GM12878 (cell line): ENCODE measurements at regions not wholly inside any gene's neighbourhood (a gene's known extent, or its start where the extent isn't known, plus 50 kb on each side); places are given as distances from the start of the nearest gene placed in this dataset.

ENCODE experiments used
- ATAC-seq: fragments of 200-7000 bp; cut with Tn5 transposase; 3 replicates; pipeline ENCODE4 v1.9.1; 2020; ENCODE audit warnings: mild to moderate bottlenecking, moderate library complexity
- BruUV-seq: library from RNA; stranded (reverse); fragments of 400-500 nt; replicated peaks from 2 replicates; lab custom pipeline; 2021; lab: Mats Ljungman, UMichigan
- CTCF ChIA-PET: fragments of 300-600 bp; sonication (Branson Sonifier 250); formaldehyde crosslinking; extraction: SDS; loops from one replicate; lab custom pipeline; 2021; ENCODE audit warnings: inconsistent platforms; lab: Yijun Ruan, JAX
- POLR2A ChIA-PET: fragments of 350-600 bp; formaldehyde crosslinking; extraction: SDS; loops from one replicate; lab custom pipeline; 2021; ENCODE audit warnings: inconsistent platforms; lab: Charles Lee
- RAD21 ChIA-PET: fragments of 300-600 bp; sonication (Branson Sonifier 250); formaldehyde crosslinking; loops from one replicate; lab custom pipeline; 2023; ENCODE audit warnings: antibody characterized with exemption; ENCODE audit not compliant: unreplicated experiment; lab: Charles Lee
- SMC1A ChIA-PET: fragments of 300-600 bp; sonication (Branson Sonifier 250); formaldehyde crosslinking; loops from one replicate; lab custom pipeline; 2023; ENCODE audit not compliant: unreplicated experiment, uncharacterized antibody; lab: Charles Lee
- DNase-seq: peaks from one replicate; pipeline ENCODE4 v3.0.0-alpha.2; 2011; ENCODE audit warnings: low read depth, low spot score
- FAIRE-seq: peaks from 3 replicates; lab custom pipeline; 2011; peaks lifted over from hg19 to GRCh38; lab: Jason Lieb, UNC
- H2AFZ ChIP-seq: 2 replicates; pipeline ENCODE4 v1.6.0; 2011; ENCODE audit warnings: low read depth, low read length, control low read depth; ENCODE audit not compliant: control insufficient read depth
- H3K27ac ChIP-seq: 2 replicates; pipeline ENCODE4 v1.5.1; 2011; ENCODE audit warnings: control low read depth; ENCODE audit not compliant: control insufficient read depth, insufficient read depth
- H3K27me3 ChIP-seq, 2 experiments: replicated peaks in 1 of 2; 2 replicates each; pipeline versions ENCODE4 v1.6.0 to v1.6.1; 2011; ENCODE audit warnings: low read length in 1 of 2; ENCODE audit not compliant: control insufficient read depth in 2 of 2, insufficient read depth in 2 of 2
- H3K36me3 ChIP-seq, 2 experiments: 2 replicates each; pipeline ENCODE4 v1.5.1; 2011; ENCODE audit warnings: low read length in 1 of 2; ENCODE audit not compliant: control insufficient read depth in 2 of 2, insufficient read depth in 2 of 2
- H3K4me1 ChIP-seq: 2 replicates; pipeline ENCODE4 v1.6.1; 2011; ENCODE audit warnings: mild to moderate bottlenecking, low read length, moderate library complexity, mixed read lengths; ENCODE audit not compliant: control insufficient read depth, insufficient read depth
- H3K4me2 ChIP-seq: 2 replicates; pipeline ENCODE4 v1.6.0; 2011; ENCODE audit warnings: control low read depth; ENCODE audit not compliant: control insufficient read depth, insufficient read depth
- H3K4me3 ChIP-seq: fragments of 200-600 bp; sonication (generic); 2 replicates; pipeline ENCODE4 v1.5.1; 2016
- H3K79me2 ChIP-seq: 2 replicates; pipeline ENCODE4 v1.6.0; 2011; ENCODE audit warnings: low read length; ENCODE audit not compliant: control insufficient read depth, insufficient read depth
- H3K9ac ChIP-seq: 2 replicates; pipeline ENCODE4 v1.8.0; 2011; ENCODE audit warnings: low read length, control low read depth, mixed read lengths; ENCODE audit not compliant: control insufficient read depth, insufficient read depth
- H3K9me3 ChIP-seq: replicated peaks from 3 replicates; pipeline ENCODE4 v1.5.1; 2011; ENCODE audit warnings: mild to moderate bottlenecking, low read length; ENCODE audit not compliant: control insufficient read depth, insufficient read depth
- H4K20me1 ChIP-seq: 2 replicates; pipeline ENCODE4 v1.6.0; 2011; ENCODE audit not compliant: control insufficient read depth, insufficient read depth
- BACH1 ChIP-seq: fragments of 450-650 bp; IDR thresholded peaks from 2 replicates; pipeline ENCODE4 v1.6.1; 2017; ENCODE audit warnings: mild to moderate bottlenecking, borderline replicate concordance
- BRCA1 ChIP-seq: IDR thresholded peaks from 2 replicates; pipeline ENCODE4 v1.6.1; 2011; ENCODE audit warnings: low read depth, low read length, improper control_type of control experiment
- CBX3 ChIP-seq: fragments of 200-600 bp; sonication (generic); IDR thresholded peaks from 2 replicates; pipeline ENCODE4 v1.6.1; 2016; ENCODE audit warnings: low read depth, borderline replicate concordance
- CEBPB ChIP-seq, 2 experiments: fragments of 150-350 bp in 1 of 2; IDR thresholded peaks; 2 replicates each; pipeline ENCODE4 v1.6.1; 2012 to 2014; ENCODE audit warnings: low read depth in 2 of 2, low read length in 2 of 2, borderline replicate concordance in 1 of 2, inconsistent platforms in 1 of 2
- CREB1 ChIP-seq: IDR thresholded peaks from 2 replicates; pipeline ENCODE4 v1.6.1; 2012; ENCODE audit warnings: low read depth, mild to moderate bottlenecking, inconsistent platforms
- ESRRA ChIP-seq: IDR thresholded peaks from 2 replicates; pipeline ENCODE4 v1.6.1; 2012; ENCODE audit warnings: mild to moderate bottlenecking, low read length, improper control_type of control experiment
- ETV6 ChIP-seq, 2 experiments: fragments of 450-650 bp in 1 of 2; IDR thresholded peaks in 1 of 2; conservative IDR thresholded peaks in 1 of 2; 2 replicates each; pipeline ENCODE4 v1.6.1; 2014; ENCODE audit warnings: antibody characterized with exemption in 1 of 2, borderline replicate concordance in 1 of 2, low read depth in 1 of 2, mild to moderate bottlenecking in 1 of 2, moderate library complexity in 1 of 2
- IKZF1 ChIP-seq: fragments of 450-650 bp; conservative IDR thresholded peaks from 2 replicates; pipeline ENCODE4 v1.6.1; 2017; ENCODE audit warnings: antibody characterized with exemption, mild to moderate bottlenecking
- IRF4 ChIP-seq: IDR thresholded peaks from 2 replicates; pipeline ENCODE4 v1.6.1; 2011; ENCODE audit warnings: low read depth, low read length
- POU2F2 ChIP-seq: IDR thresholded peaks from 3 replicates; pipeline ENCODE4 v1.6.1; 2011; ENCODE audit warnings: low read depth, mild to moderate bottlenecking, low read length, borderline replicate concordance
- WGBS: methylation state at CpG from one replicate; pipeline ENCODE4 v1.1.6; 2016; ENCODE audit warnings: low lambda C conversion rate; ENCODE audit not compliant: insufficient replicate concordance, insufficient coverage; ENCODE audit errors: missing lambda C conversion rate; 5-methylcytosine and 5-hydroxymethylcytosine counted together
- in situ Hi-C: fragments of 300-500 bp; cut with MboI; formaldehyde crosslinking; loops from 9 replicates; pipeline ENCODE4 v1.14.3; 2018; ENCODE audit warnings: mixed read lengths
- intact Hi-C: fragments of 100-400 bp; cut with micrococcal nuclease; formaldehyde crosslinking; loops from one replicate; pipeline ENCODE4 v1.14.2; 2022; ENCODE audit not compliant: unreplicated experiment
- TF ChIP-seq, protein P1 (sequence below): fragments of 450-650 bp; IDR thresholded peaks from 2 replicates; pipeline ENCODE4 v1.6.1; 2017; ENCODE audit warnings: borderline replicate concordance

DNA sequence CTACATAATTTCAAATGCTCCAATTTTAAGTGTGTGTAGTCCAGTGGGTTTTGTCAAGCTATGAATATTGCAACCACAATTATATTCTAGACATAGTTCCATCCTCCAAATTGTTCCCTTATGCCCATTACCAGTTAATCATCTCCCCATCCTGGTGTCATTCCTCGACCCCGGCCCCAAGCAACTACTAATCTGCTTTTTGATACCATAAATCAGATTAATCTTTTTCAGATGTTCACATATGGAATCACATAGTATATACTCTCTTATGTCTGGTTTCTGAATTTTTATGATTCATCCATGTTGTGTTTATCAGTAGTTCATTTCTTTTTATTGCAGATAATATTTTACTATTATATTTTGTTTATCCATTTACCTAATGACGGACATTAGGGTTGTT lies 148.4 kb upstream of the RORB start:
- H3K79me2 ChIP-seq, result no peaks in the 10 kb centered on the region
- H4K20me1 ChIP-seq, result no peaks in the 10 kb centered on the region
- no peaks in the 10 kb centered on the region for H3K27me3 ChIP-seq
- H3K9me3 ChIP-seq, result no peaks in the 10 kb centered on the region
- no peak overlapping the region for H3K27ac ChIP-seq
- ChIA-PET POLR2A (no interaction called here), SMC1A (no interaction called here), CTCF (interaction anchor here (1.1 kb wide), 1 partner anchor 31 kb away, joined by 3 read pairs; no protein-coding TSS in a partner anchor), RAD21 (no interaction called here)
- in situ Hi-C loops, result no loop called here
- no peak overlapping the region for H3K4me2 ChIP-seq
- BruUV-seq, result no TSS peak
- no peak for TF ChIP-seq POU2F2
- no peak for TF ChIP-seq BACH1
- TF ChIP-seq IKZF1, result no peak
- no peak for TF ChIP-seq CBX3
- TF ChIP-seq IRF4, result no peak
- TF ChIP-seq ETV6 (conservative IDR thresholded peaks at IDR 0.05 in 1 of 2, IDR thresholded peaks at IDR 0.05 in 1 of 2; ENCODE audit: borderline replicate concordance in 1 of 2, low read depth in 1 of 2), result no peak
- TF ChIP-seq BRCA1, result no peak
- no peak for TF ChIP-seq CEBPB (IDR thresholded peaks at IDR 0.05; ENCODE audit: borderline replicate concordance in 1 of 2, low read depth in 2 of 2, low read length in 2 of 2)
- TF ChIP-seq, protein P1, sequence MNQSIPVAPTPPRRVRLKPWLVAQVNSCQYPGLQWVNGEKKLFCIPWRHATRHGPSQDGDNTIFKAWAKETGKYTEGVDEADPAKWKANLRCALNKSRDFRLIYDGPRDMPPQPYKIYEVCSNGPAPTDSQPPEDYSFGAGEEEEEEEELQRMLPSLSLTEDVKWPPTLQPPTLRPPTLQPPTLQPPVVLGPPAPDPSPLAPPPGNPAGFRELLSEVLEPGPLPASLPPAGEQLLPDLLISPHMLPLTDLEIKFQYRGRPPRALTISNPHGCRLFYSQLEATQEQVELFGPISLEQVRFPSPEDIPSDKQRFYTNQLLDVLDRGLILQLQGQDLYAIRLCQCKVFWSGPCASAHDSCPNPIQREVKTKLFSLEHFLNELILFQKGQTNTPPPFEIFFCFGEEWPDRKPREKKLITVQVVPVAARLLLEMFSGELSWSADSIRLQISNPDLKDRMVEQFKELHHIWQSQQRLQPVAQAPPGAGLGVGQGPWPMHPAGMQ, result no peak
- TF ChIP-seq ESRRA, result no peak
- no peak for TF ChIP-seq CREB1
- intact Hi-C loops, result no loop called here
- no peaks in the 10 kb centered on the region for H3K36me3 ChIP-seq
- FAIRE-seq (no peak), ATAC-seq (no peak), DNase-seq (no peak)
- no peak overlapping the region for H3K9ac ChIP-seq
- WGBS, result 30% methylated on average over 3 of the region's 3 CpGs
- H2AFZ ChIP-seq, result no peak overlapping the region
- no peak overlapping the region for H3K4me3 ChIP-seq
- no peaks in the 10 kb centered on the region for H3K4me1 ChIP-seq
